ENCODE measurements at regions not wholly inside any gene's neighbourhood (a gene's known extent, or its start where the extent isn't known, plus 50 kb on each side); places are given as distances from the start of the nearest gene placed in this dataset.

DNA sequence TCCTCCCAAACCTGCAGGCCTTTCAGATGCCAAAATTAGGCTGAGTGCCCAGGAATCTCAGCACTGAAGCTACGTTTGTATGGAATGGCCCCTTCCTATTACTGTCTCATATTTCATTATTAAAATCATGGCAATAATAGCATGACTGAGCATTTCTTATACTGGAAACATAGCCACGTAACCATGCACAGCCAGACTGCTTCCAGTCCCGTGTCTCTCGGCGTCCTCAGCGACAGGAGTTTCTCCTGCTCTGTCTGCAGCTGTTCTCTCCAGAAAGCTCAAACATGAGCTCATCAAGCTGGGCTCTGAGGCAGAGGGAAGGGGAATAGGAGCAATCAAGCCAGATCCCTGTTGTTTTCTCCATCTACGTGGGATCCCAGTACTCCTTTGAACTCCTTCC lies 104.0 kb downstream of the CDC7 start:
- TF ChIP-seq CTCF (IDR thresholded peaks at IDR 0.05) (no peak), ZFX (IDR thresholded peaks at IDR 0.05; ENCODE audit: borderline replicate concordance) (no peak)

Measured in 22Rv1 (cell line).